Right lobe of liver (tissue), 6 donors: ENCODE measurements at regions not wholly inside any gene's neighbourhood (a gene's known extent, or its start where the extent isn't known, plus 50 kb on each side); places are given as distances from the start of the nearest gene placed in this dataset.

Experiments
- ATAC-seq, 4 donors: fragments of 200-7000 bp; cut with Tn5 transposase; one replicate each; pipeline ENCODE4 v1.9.1; 2020; ENCODE audit warnings: mild to moderate bottlenecking in 4 of 4, moderate library complexity in 4 of 4
- DNase-seq, 3 donors: peaks; one replicate each; pipeline ENCODE4 v3.0.0-alpha.2; 2020
- H3K27ac ChIP-seq, 3 donors: fragments of 200-600 bp; one replicate each; pipeline ENCODE4 v1.8.0; 2022
- H3K27me3 ChIP-seq, 2 donors: fragments of 200-600 bp; one replicate each; pipeline ENCODE4 v1.8.0; 2022
- H3K36me3 ChIP-seq, 4 donors: fragments of 200-600 bp; sonication (generic) in 1 of 4; one replicate each; pipeline versions ENCODE4 v1.5.1 to v1.8.0; 2017 to 2022; ENCODE audit warnings: control low read depth in 1 of 4
- H3K4me1 ChIP-seq, 4 donors: fragments of 200-600 bp; sonication (generic) in 1 of 4; one replicate each; pipeline versions ENCODE4 v1.5.1 to v1.8.0; 2017 to 2022; ENCODE audit warnings: control low read depth in 1 of 4
- H3K4me3 ChIP-seq, 3 donors: fragments of 200-600 bp; one replicate each; pipeline ENCODE4 v1.8.0; 2022
- H3K9me3 ChIP-seq, 4 donors: fragments of 200-600 bp; sonication (generic) in 1 of 4; one replicate each; pipeline versions ENCODE4 v1.5.1 to v1.8.0; 2017 to 2022; ENCODE audit warnings: control low read depth in 1 of 4
- CTCF ChIP-seq, 4 donors: fragments of 200-600 bp in 3 of 4; fragments of 450-650 bp in 1 of 4; IDR thresholded peaks; one replicate each; pipeline versions ENCODE4 v1.5.1 to v1.8.0; 2016 to 2022; ENCODE audit warnings: antibody characterized with exemption in 4 of 4, mild to moderate bottlenecking in 2 of 4
- POLR2A ChIP-seq: fragments of 450-650 bp; IDR thresholded peaks from one replicate; pipeline ENCODE4 v1.6.1; 2017; ENCODE audit warnings: antibody characterized with exemption, mild to moderate bottlenecking
- WGBS: methylation state at CpG from one replicate; pipeline ENCODE4 v1.1.6; 2018; ENCODE audit warnings: low coverage, low lambda C conversion rate; ENCODE audit not compliant: insufficient coverage; ENCODE audit errors: missing lambda C conversion rate; 5-methylcytosine and 5-hydroxymethylcytosine counted together
- intact Hi-C, 2 donors: fragments of 100-400 bp; cut with DNase I; formaldehyde crosslinking; loops; one replicate each; pipeline versions ENCODE4 v1.11.2 to v1.14.1; 2022
- donor health status: DM: no; HTN: yes; CAD: no.
- donor health status: DM: no; HTN: no; CAD: no.
- donor health status: DM: no; HTN: no; CAD: no.
- donor health status: DM: no; HTN: yes; CAD: no.
- donor health status: DM: no; HTN: yes; CAD: no.

- DNase-seq (no peak), ATAC-seq (no peak)
- H3K9me3 ChIP-seq: no peaks in the 10 kb centered on the region
- no peak overlapping the region for H3K27ac ChIP-seq
- no peak for TF ChIP-seq POLR2A
- no peak for TF ChIP-seq CTCF (IDR thresholded peaks at IDR 0.05)
- 50% methylated on average over 6 of the region's 6 CpGs for WGBS
- H3K4me3 ChIP-seq: no peak overlapping the region
- no peaks in the 10 kb centered on the region for H3K27me3 ChIP-seq
- no peaks in the 10 kb centered on the region for H3K36me3 ChIP-seq
- no peaks in the 10 kb centered on the region for H3K4me1 ChIP-seq
- intact Hi-C loops: no loop called here
Observed at GRCh38 chr5:40235471-40236400, 444.0 kb upstream of the PTGER4 start.

GRCh38 chr5:40233268-40233667 lies 446.4 kb upstream of the PTGER4 start:
- no peaks in the 10 kb centered on the region for H3K27me3 ChIP-seq
- no peaks in the 10 kb centered on the region for H3K4me1 ChIP-seq
- no peaks in the 10 kb centered on the region for H3K36me3 ChIP-seq
- intact Hi-C loops: no loop called here
- no peaks in the 10 kb centered on the region for H3K9me3 ChIP-seq
- H3K27ac ChIP-seq: no peak overlapping the region
- H3K4me3 ChIP-seq: no peak overlapping the region
- ATAC-seq (no peak), DNase-seq (no peak)
- TF ChIP-seq POLR2A: no peak
- TF ChIP-seq CTCF (IDR thresholded peaks at IDR 0.05): no peak

GRCh38 chr5:40227931-40228330 lies 451.8 kb upstream of the PTGER4 start:
- WGBS: 100% methylated on average over 2 of the region's 2 CpGs
- H3K4me1 ChIP-seq: no peaks in the 10 kb centered on the region
- ATAC-seq: no peak
- no peak for DNase-seq
- intact Hi-C loops: no loop called here
- H3K4me3 ChIP-seq: no peak overlapping the region
- TF ChIP-seq CTCF (IDR thresholded peaks at IDR 0.05): no peak
- TF ChIP-seq POLR2A: no peak
- no peaks in the 10 kb centered on the region for H3K36me3 ChIP-seq
- no peaks in the 10 kb centered on the region for H3K9me3 ChIP-seq
- H3K27ac ChIP-seq: no peak overlapping the region
- H3K27me3 ChIP-seq: no peaks in the 10 kb centered on the region

GRCh38 chr5:40227366-40227765 lies 452.3 kb upstream of the PTGER4 start:
- no peaks in the 10 kb centered on the region for H3K36me3 ChIP-seq
- WGBS: 56% methylated on average over 2 of the region's 2 CpGs
- no peaks in the 10 kb centered on the region for H3K4me1 ChIP-seq
- TF ChIP-seq CTCF (IDR thresholded peaks at IDR 0.05) (no peak), POLR2A (no peak)
- intact Hi-C loops: no loop called here
- no peaks in the 10 kb centered on the region for H3K9me3 ChIP-seq
- no peaks in the 10 kb centered on the region for H3K27me3 ChIP-seq
- DNase-seq (no peak), ATAC-seq (no peak)
- no peak overlapping the region for H3K4me3 ChIP-seq
- H3K27ac ChIP-seq: no peak overlapping the region
